ENCODE measurements at regions not wholly inside any gene's neighbourhood (a gene's known extent, or its start where the extent isn't known, plus 50 kb on each side); places are given as distances from the start of the nearest gene placed in this dataset.
A peak's percentile ranks its signal among the peaks of the same experiment; 100 is the strongest.

DNA sequence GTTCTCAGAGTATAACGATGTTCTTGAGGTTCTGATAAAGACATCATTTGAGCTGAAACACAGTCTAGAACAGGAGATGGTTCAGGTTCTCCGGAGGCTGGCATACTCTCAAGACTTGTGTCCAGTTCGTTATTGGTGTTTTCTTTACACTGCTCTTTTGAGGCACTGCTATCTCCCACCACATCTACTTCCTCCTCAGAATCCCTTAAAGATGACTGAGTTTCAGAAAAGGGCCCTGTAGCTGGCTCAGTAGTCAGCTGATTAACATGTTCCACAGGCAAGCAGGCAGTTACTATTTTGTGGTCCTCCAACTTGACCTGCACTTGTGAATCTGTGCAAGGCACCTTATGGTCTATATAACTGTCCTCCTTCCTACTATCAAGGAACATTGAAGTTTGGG, 50.2 kb downstream of the ZZZ3 start:
- Mint-ChIP-seq H3K4me3 (no peak overlapping the region), H3K4me1 (ENCODE audit: low read depth in 2 of 2) (peaks cover 2 to 5% of the 10 kb centered on the region in 2 donors), H3K27ac (peak overlapping the region in 1 of 2 donors; percentile 19), H3K9me3 (no peaks in the 10 kb centered on the region), H3K27me3 (no peaks in the 10 kb centered on the region), H3K36me3 (ENCODE audit: insufficient read depth) (peaks cover 38% of the 10 kb centered on the region)
- no peak for ATAC-seq (replicated peaks)
- no peak for DNase-seq

DNA sequence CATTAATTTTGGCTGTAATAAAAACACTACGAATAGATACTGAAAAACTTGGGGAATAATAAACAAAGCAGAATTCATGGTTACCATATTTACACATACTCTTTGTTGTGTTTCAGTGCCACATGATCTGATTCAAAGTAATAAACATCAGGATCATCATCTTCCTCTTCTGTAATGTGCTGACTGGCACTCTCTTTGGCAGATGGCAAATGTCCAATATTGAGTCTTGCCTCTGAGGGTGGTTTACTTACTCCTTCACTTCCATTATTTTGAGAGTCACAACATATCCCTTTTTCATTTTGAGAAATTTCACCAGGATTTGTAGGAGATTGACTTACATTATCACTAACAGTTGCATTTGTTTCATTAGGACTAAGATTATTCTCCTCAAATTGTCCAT, 50.7 kb downstream of the ZZZ3 start:
- DNase-seq (no peak), ATAC-seq (replicated peaks) (no peak)
- Mint-ChIP-seq H3K9me3 (no peaks in the 10 kb centered on the region), H3K4me3 (no peak overlapping the region), H3K36me3 (ENCODE audit: insufficient read depth) (peaks cover 38% of the 10 kb centered on the region), H3K27ac (no peak overlapping the region), H3K4me1 (ENCODE audit: low read depth in 2 of 2) (peaks cover 2 to 5% of the 10 kb centered on the region in 2 donors), H3K27me3 (no peaks in the 10 kb centered on the region)

DNA sequence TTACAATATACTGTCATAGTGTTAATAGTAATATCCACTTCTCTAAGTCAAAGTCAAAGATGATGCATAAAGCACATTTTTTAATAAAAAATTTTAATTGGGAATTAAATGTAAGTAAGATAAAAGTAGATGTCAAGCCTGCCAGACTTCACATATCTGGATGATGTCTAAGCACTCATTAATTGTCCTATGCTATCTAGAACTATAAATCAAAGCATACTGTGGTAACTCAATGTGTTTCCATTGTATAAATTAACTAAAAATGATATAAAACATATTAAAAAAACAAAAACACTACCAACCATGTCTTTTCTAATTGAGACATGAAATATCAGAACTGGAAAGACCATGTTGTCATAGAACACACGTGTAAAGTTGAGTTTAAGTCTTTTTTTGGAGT, 51.2 kb downstream of the ZZZ3 start:
- Mint-ChIP-seq H3K9me3 (no peaks in the 10 kb centered on the region), H3K36me3 (ENCODE audit: insufficient read depth) (peaks cover 35% of the 10 kb centered on the region), H3K27me3 (no peaks in the 10 kb centered on the region), H3K27ac (no peak overlapping the region), H3K4me1 (ENCODE audit: low read depth in 2 of 2) (peaks cover 2 to 5% of the 10 kb centered on the region in 2 donors), H3K4me3 (no peak overlapping the region)
- no peak for ATAC-seq (replicated peaks)
- no peak for DNase-seq

DNA sequence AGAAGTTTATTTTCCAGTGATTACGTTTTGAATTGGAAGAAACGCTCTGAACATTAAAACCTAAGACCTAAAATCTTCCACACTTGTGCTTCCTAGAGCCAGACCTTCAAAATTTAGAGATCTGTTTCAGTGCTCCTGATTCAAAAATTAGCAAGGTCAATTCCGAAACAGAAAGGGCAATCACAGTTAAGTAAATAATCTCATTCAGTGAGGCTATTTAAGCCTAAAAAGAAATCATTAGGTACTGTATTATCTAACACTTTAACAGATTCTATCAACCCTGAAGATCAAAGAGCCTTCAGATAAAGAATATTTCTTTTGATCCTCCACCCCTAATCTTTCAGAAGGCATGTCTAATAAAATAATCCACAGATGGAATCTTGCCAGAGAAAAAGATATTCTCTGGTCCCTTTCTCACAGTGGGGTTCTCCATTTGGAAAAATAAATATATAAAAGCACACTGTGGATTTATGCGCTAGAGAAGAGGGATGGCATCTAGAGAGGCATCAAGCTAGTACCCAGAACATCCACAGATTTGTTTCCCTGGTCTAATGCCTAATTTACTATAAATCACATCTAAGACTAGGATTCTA, 54.4 kb downstream of the ZZZ3 start:
- Mint-ChIP-seq H3K36me3 (ENCODE audit: insufficient read depth) (peaks cover 40% of the 10 kb centered on the region), H3K27ac (peak overlapping the region in 1 of 2 donors; percentile 15), H3K27me3 (no peaks in the 10 kb centered on the region), H3K4me3 (no peak overlapping the region), H3K4me1 (ENCODE audit: low read depth in 2 of 2) (peaks cover 2 to 10% of the 10 kb centered on the region in 2 donors), H3K9me3 (no peaks in the 10 kb centered on the region)
- DNase-seq (no peak), ATAC-seq (replicated peaks) (no peak)

DNA sequence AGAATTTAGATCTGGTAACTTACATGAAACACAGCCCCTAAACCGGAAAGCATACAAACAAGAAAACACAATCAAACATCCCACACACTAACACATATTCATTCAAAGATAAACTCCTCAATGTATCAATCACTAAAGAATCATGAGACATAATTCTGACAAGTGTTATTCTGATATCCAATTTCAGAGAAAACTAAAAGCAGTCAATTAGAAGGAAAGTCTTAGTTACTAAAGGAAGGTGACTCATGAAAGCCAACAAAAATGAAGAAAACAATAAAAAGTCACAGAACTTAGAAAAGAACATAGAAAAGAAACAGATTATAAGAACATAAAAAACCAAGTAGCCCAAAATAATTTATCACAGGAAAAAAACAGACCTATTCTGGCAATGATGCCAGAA, 57.2 kb downstream of the ZZZ3 start:
- H3K9me3 Mint-ChIP-seq = no peaks in the 10 kb centered on the region
- H3K36me3 Mint-ChIP-seq (ENCODE audit: insufficient read depth) = peaks cover 41% of the 10 kb centered on the region
- ATAC-seq (replicated peaks) (no peak), DNase-seq (no peak)
- H3K4me1 Mint-ChIP-seq (ENCODE audit: low read depth in 2 of 2) = peaks cover 5 to 14% of the 10 kb centered on the region in 2 donors
- H3K4me3 Mint-ChIP-seq = no peak overlapping the region
- H3K27me3 Mint-ChIP-seq = no peaks in the 10 kb centered on the region
- H3K27ac Mint-ChIP-seq = peak overlapping the region; percentile 49 to 81

DNA sequence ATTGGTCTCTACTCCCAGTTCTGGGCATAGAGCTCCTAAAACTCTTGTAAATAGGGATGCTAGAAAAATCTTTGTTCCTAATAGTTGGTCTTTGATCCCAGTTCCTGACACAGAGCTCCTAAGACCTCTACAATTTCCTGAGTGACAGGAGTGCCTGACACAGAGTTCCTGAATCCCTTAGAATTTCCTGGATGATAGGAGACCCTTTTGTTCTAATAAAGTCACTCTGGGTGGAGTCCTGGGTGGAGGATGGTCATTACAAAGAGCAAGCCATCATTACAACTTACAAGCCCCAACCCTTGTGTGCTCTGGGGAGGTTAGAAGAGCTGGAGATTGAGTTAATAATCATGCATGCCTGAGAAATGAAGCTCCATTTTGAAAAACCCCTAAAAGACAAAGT, 58.4 kb downstream of the ZZZ3 start:
- Mint-ChIP-seq H3K4me1 (ENCODE audit: low read depth in 2 of 2) (peaks cover 9 to 20% of the 10 kb centered on the region in 2 donors), H3K4me3 (no peak overlapping the region), H3K36me3 (ENCODE audit: insufficient read depth) (peaks cover 36% of the 10 kb centered on the region), H3K27me3 (no peaks in the 10 kb centered on the region), H3K9me3 (no peaks in the 10 kb centered on the region), H3K27ac (peak overlapping the region in 1 of 2 donors; percentile 0)
- no peak for ATAC-seq (replicated peaks)
- DNase-seq = no peak

DNA sequence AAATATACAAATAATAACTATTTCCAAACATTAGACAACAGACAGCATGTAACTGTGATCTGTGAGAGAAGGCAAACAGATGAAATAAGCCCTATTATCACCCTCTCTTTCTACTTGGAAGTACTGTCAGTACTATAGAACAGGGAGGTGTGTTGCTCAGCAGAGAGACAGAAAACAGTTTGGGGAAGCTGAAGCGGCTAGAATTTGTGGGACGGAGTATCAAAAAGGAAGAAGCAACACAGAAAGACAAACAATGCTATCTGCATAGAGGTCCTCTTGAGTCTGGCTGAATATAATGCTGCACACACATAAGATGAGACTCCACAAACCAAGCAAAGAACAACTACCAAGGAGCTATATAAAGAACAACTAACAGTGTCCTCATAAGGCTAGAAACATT, 59.4 kb downstream of the ZZZ3 start:
- no peaks in the 10 kb centered on the region for H3K9me3 Mint-ChIP-seq
- peaks cover 7 to 15% of the 10 kb centered on the region in 2 donors for H3K4me1 Mint-ChIP-seq (ENCODE audit: low read depth in 2 of 2)
- H3K27ac Mint-ChIP-seq = no peak overlapping the region
- H3K4me3 Mint-ChIP-seq = no peak overlapping the region
- H3K27me3 Mint-ChIP-seq = no peaks in the 10 kb centered on the region
- H3K36me3 Mint-ChIP-seq (ENCODE audit: insufficient read depth) = peaks cover 35% of the 10 kb centered on the region
- ATAC-seq (replicated peaks) = no peak
- no peak for DNase-seq

DNA sequence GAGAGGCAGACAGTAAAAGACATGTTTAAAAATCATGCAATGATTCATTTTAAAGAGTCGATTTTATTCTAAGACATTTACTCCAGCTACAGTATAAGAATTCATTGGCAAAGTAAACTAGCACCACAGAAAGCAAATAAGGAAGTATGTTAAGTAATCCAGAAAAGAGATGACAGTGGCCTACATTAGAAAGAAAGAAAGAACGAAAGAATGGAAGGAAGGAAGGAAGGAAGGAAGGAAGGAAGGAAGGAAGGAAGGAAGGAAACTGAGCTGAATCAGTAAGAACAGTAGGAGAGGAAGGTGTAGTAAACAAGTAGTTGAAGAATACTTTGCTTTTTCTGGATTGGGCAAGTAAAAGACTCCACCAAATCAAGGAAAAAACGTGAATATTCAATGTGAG, 62.2 kb downstream of the ZZZ3 start:
- Mint-ChIP-seq H3K4me1 (ENCODE audit: low read depth in 2 of 2) (peaks cover 7 to 12% of the 10 kb centered on the region in 2 donors), H3K4me3 (no peak overlapping the region)

DNA sequence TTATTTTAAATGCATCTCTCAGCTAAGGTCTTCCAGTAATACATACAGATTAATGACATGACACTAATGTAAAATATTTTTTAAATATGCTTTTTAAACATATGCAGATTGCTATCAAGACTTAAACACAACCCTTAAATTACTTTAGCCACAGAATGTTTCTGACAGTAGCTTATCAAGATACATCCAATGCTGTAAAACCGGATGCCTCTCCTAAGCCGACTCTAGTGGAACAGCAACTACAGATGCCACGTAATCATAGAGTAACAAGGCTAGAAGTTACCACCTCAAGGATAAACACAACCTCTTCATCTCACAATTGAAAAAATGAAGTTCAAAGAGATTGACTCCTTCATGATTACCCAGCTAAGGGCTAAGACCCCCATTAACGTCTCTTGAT, 68.4 kb downstream of the ZZZ3 start:
- H3K9me3 Mint-ChIP-seq = no peaks in the 10 kb centered on the region
- ATAC-seq (replicated peaks) (no peak), DNase-seq (no peak)
- no peaks in the 10 kb centered on the region for H3K27me3 Mint-ChIP-seq
- H3K4me1 Mint-ChIP-seq (ENCODE audit: low read depth in 2 of 2) = peaks cover 6 to 9% of the 10 kb centered on the region in 2 donors
- no peak overlapping the region for H3K27ac Mint-ChIP-seq
- H3K36me3 Mint-ChIP-seq (ENCODE audit: insufficient read depth) = no peaks in the 10 kb centered on the region
- no peak overlapping the region for H3K4me3 Mint-ChIP-seq

More for the DNA sequence above, 62.2 kb downstream of the ZZZ3 start:
- H3K27me3 Mint-ChIP-seq = no peaks in the 10 kb centered on the region
- no peak overlapping the region for H3K27ac Mint-ChIP-seq
- ATAC-seq (replicated peaks) = no peak
- no peaks in the 10 kb centered on the region for H3K9me3 Mint-ChIP-seq
- DNase-seq = no peak
- H3K36me3 Mint-ChIP-seq (ENCODE audit: insufficient read depth) = peaks cover 27% of the 10 kb centered on the region

Data from effector memory CD8-positive, alpha-beta T cell (primary cell).